ENCODE measurements at regions not wholly inside any gene's neighbourhood (a gene's known extent, or its start where the extent isn't known, plus 50 kb on each side); places are given as distances from the start of the nearest gene placed in this dataset.
"Not testable (repeated sequence)": the region's sequence is repeated elsewhere in the genome, so short reads cannot be mapped to it uniquely, and the experiment has no call there.

GRCh38 chr4:97238956-97239666 is 904.2 kb downstream of the STPG2 start:
- ChIA-PET CTCF (no interaction called here), POLR2A (no interaction called here)
- H3K4me3 Mint-ChIP-seq, result no peak overlapping the region
- no peaks in the 10 kb centered on the region for H3K9me3 Mint-ChIP-seq
- DNase-seq, result no peak
- H3K27me3 Mint-ChIP-seq, result no peaks in the 10 kb centered on the region
- no peak overlapping the region for H3K27ac Mint-ChIP-seq
- no peaks in the 10 kb centered on the region for H3K36me3 Mint-ChIP-seq (ENCODE audit: low read depth)
- H3K4me1 Mint-ChIP-seq, result no peaks in the 10 kb centered on the region

GRCh38 chr4:97239667-97239997 is 903.6 kb downstream of the STPG2 start:
- no peak overlapping the region for H3K27ac Mint-ChIP-seq
- ChIA-PET CTCF (no interaction called here), POLR2A (no interaction called here)
- no peak for DNase-seq
- H3K36me3 Mint-ChIP-seq (ENCODE audit: low read depth), result no peaks in the 10 kb centered on the region
- H3K4me1 Mint-ChIP-seq, result no peaks in the 10 kb centered on the region
- no peak overlapping the region for H3K4me3 Mint-ChIP-seq
- H3K27me3 Mint-ChIP-seq, result no peaks in the 10 kb centered on the region
- no peaks in the 10 kb centered on the region for H3K9me3 Mint-ChIP-seq

- Mint-ChIP-seq H3K27me3 (no peaks in the 10 kb centered on the region), H3K36me3 (ENCODE audit: low read depth) (no peaks in the 10 kb centered on the region), H3K4me3 (no peak overlapping the region), H3K4me1 (no peaks in the 10 kb centered on the region), H3K9me3 (peaks cover 4% of the 10 kb centered on the region), H3K27ac (no peak overlapping the region)
- ChIA-PET CTCF (no interaction called here), POLR2A (no interaction called here)
- no peak for DNase-seq
Measured at GRCh38 chr4:97252615-97253154, 890.6 kb downstream of the STPG2 start.

- POLR2A ChIA-PET, result no interaction called here
- DNase-seq, result no peak
Measured at GRCh38 chr4:97262769-97263168, 880.5 kb downstream of the STPG2 start.

GRCh38 chr4:97270051-97270450 is 873.2 kb downstream of the STPG2 start:
- H3K36me3 Mint-ChIP-seq (ENCODE audit: low read depth), result no peaks in the 10 kb centered on the region
- H3K9me3 Mint-ChIP-seq, result peaks cover 2% of the 10 kb centered on the region
- no peaks in the 10 kb centered on the region for H3K27me3 Mint-ChIP-seq
- POLR2A ChIA-PET, result no interaction called here
- H3K4me1 Mint-ChIP-seq, result no peaks in the 10 kb centered on the region
- H3K27ac Mint-ChIP-seq, result no peak overlapping the region
- no peak for DNase-seq
- no peak overlapping the region for H3K4me3 Mint-ChIP-seq
- CTCF ChIA-PET, result no interaction called here

More at GRCh38 chr4:97262769-97263168, 880.5 kb downstream of the STPG2 start:
- CTCF ChIA-PET, result no interaction called here
- Mint-ChIP-seq H3K36me3 (ENCODE audit: low read depth) (no peaks in the 10 kb centered on the region), H3K4me3 (no peak overlapping the region), H3K27ac (no peak overlapping the region), H3K27me3 (no peaks in the 10 kb centered on the region), H3K4me1 (no peaks in the 10 kb centered on the region), H3K9me3 (no peaks in the 10 kb centered on the region)

GRCh38 chr4:97279391-97279790 is 863.9 kb downstream of the STPG2 start:
- H3K27ac Mint-ChIP-seq, result no peak overlapping the region
- H3K4me1 Mint-ChIP-seq, result no peaks in the 10 kb centered on the region
- H3K9me3 Mint-ChIP-seq, result peaks cover 10% of the 10 kb centered on the region
- no peaks in the 10 kb centered on the region for H3K27me3 Mint-ChIP-seq
- H3K36me3 Mint-ChIP-seq (ENCODE audit: low read depth), result no peaks in the 10 kb centered on the region
- H3K4me3 Mint-ChIP-seq, result no peak overlapping the region
- POLR2A ChIA-PET, result no interaction called here
- no peak for DNase-seq
- CTCF ChIA-PET, result no interaction called here

GRCh38 chr4:97300561-97300960 is 842.7 kb downstream of the STPG2 start:
- ChIA-PET POLR2A (no interaction called here), CTCF (no interaction called here)
- no peak for DNase-seq
- H3K27ac Mint-ChIP-seq, result no peak overlapping the region
- no peaks in the 10 kb centered on the region for H3K36me3 Mint-ChIP-seq (ENCODE audit: low read depth)
- no peaks in the 10 kb centered on the region for H3K4me1 Mint-ChIP-seq
- no peaks in the 10 kb centered on the region for H3K27me3 Mint-ChIP-seq
- H3K4me3 Mint-ChIP-seq, result no peak overlapping the region
- peaks cover 5% of the 10 kb centered on the region for H3K9me3 Mint-ChIP-seq

- CTCF ChIA-PET, result no interaction called here
- Mint-ChIP-seq H3K9me3 (peaks cover 3% of the 10 kb centered on the region), H3K27me3 (no peaks in the 10 kb centered on the region), H3K27ac (no peak overlapping the region), H3K36me3 (ENCODE audit: low read depth) (no peaks in the 10 kb centered on the region), H3K4me1 (no peaks in the 10 kb centered on the region), H3K4me3 (no peak overlapping the region)
- DNase-seq, result no peak
- POLR2A ChIA-PET, result no interaction called here
Measured at GRCh38 chr4:97305351-97305750, 837.9 kb downstream of the STPG2 start.

GRCh38 chr4:97309121-97309520 is 834.2 kb downstream of the STPG2 start:
- no peak overlapping the region for H3K4me3 Mint-ChIP-seq
- H3K27ac Mint-ChIP-seq, result no peak overlapping the region
- ChIA-PET CTCF (no interaction called here), POLR2A (no interaction called here)
- no peaks in the 10 kb centered on the region for H3K9me3 Mint-ChIP-seq
- no peak for DNase-seq
- no peaks in the 10 kb centered on the region for H3K4me1 Mint-ChIP-seq
- H3K36me3 Mint-ChIP-seq (ENCODE audit: low read depth), result no peaks in the 10 kb centered on the region
- no peaks in the 10 kb centered on the region for H3K27me3 Mint-ChIP-seq

GRCh38 chr4:97317201-97317600 is 826.1 kb downstream of the STPG2 start:
- DNase-seq, result no peak
- POLR2A ChIA-PET, result no interaction called here
- no peaks in the 10 kb centered on the region for H3K36me3 Mint-ChIP-seq (ENCODE audit: low read depth)

GRCh38 chr4:97317671-97318070 is 825.6 kb downstream of the STPG2 start:
- ChIA-PET POLR2A (no interaction called here), CTCF (no interaction called here)
- H3K27ac Mint-ChIP-seq, result no peak overlapping the region
- no peaks in the 10 kb centered on the region for H3K4me1 Mint-ChIP-seq
- H3K4me3 Mint-ChIP-seq, result no peak overlapping the region
- H3K9me3 Mint-ChIP-seq, result peaks cover 5% of the 10 kb centered on the region
- H3K27me3 Mint-ChIP-seq, result no peaks in the 10 kb centered on the region
- no peak for DNase-seq
- no peaks in the 10 kb centered on the region for H3K36me3 Mint-ChIP-seq (ENCODE audit: low read depth)

More at GRCh38 chr4:97317201-97317600, 826.1 kb downstream of the STPG2 start:
- Mint-ChIP-seq H3K9me3 (peaks cover 5% of the 10 kb centered on the region), H3K27ac (no peak overlapping the region), H3K4me1 (no peaks in the 10 kb centered on the region), H3K27me3 (no peaks in the 10 kb centered on the region), H3K4me3 (no peak overlapping the region)
- CTCF ChIA-PET, result no interaction called here

- CTCF ChIA-PET; POLR2A ChIA-PET; H3K4me1 Mint-ChIP-seq; H3K27me3 Mint-ChIP-seq; H3K27ac Mint-ChIP-seq; H3K9me3 Mint-ChIP-seq; H3K36me3 Mint-ChIP-seq (ENCODE audit: low read depth); DNase-seq; H3K4me3 Mint-ChIP-seq: not testable (repeated sequence)
Measured at GRCh38 chr4:97325751-97326150, 817.5 kb downstream of the STPG2 start.

GRCh38 chr4:97330917-97331316 is 812.4 kb downstream of the STPG2 start:
- Mint-ChIP-seq H3K27ac (no peak overlapping the region), H3K36me3 (ENCODE audit: low read depth) (no peaks in the 10 kb centered on the region), H3K4me1 (no peaks in the 10 kb centered on the region), H3K27me3 (no peaks in the 10 kb centered on the region), H3K9me3 (no peaks in the 10 kb centered on the region), H3K4me3 (no peak overlapping the region)
- no peak for DNase-seq
- ChIA-PET CTCF (no interaction called here), POLR2A (no interaction called here)

- Mint-ChIP-seq H3K9me3 (peaks cover 12% of the 10 kb centered on the region), H3K36me3 (ENCODE audit: low read depth) (no peaks in the 10 kb centered on the region), H3K4me3 (no peak overlapping the region), H3K4me1 (no peaks in the 10 kb centered on the region), H3K27ac (no peak overlapping the region), H3K27me3 (no peaks in the 10 kb centered on the region)
- no peak for DNase-seq
- CTCF ChIA-PET, result no interaction called here
- POLR2A ChIA-PET, result no interaction called here
Measured at GRCh38 chr4:97334348-97334747, 808.9 kb downstream of the STPG2 start.

All from activated CD4-positive, alpha-beta memory T cell treated with anti-CD3 and anti-CD28 coated beads, Interleukin-2, amount 10 ng/mL, durations not matched to agents 7 days and 5 days (primary cell).